Liver (tissue), 8 donors: ENCODE measurements at regions not wholly inside any gene's neighbourhood (a gene's known extent, or its start where the extent isn't known, plus 50 kb on each side); places are given as distances from the start of the nearest gene placed in this dataset.

Source experiments
- DNase-seq: peaks from one replicate; pipeline ENCODE4 v3.0.0-alpha.2; 2017; ENCODE audit warnings: low spot score
- H3K27ac ChIP-seq, 2 donors: one replicate each; pipeline ENCODE4 v1.7.0; 2013; ENCODE audit warnings: inconsistent platforms in 2 of 2, low read length in 2 of 2, control low read depth in 1 of 2, low read depth in 1 of 2, mild to moderate bottlenecking in 1 of 2
- H3K27me3 ChIP-seq, 4 donors: one replicate each; pipeline versions ENCODE4 v1.6.1 to v1.7.0; 2013; ENCODE audit warnings: low read length in 3 of 4, inconsistent platforms in 1 of 4, mild to moderate bottlenecking in 1 of 4, moderate library complexity in 1 of 4; ENCODE audit not compliant: control insufficient read depth in 4 of 4, insufficient read depth in 4 of 4
- H3K36me3 ChIP-seq, 4 donors: one replicate each; pipeline versions ENCODE4 v1.6.1 to v1.7.0; 2013; ENCODE audit warnings: low read length in 3 of 4, mild to moderate bottlenecking in 3 of 4, low read depth in 1 of 4, moderate library complexity in 1 of 4; ENCODE audit not compliant: control insufficient read depth in 4 of 4, insufficient read depth in 3 of 4
- H3K4me1 ChIP-seq, 4 donors: one replicate each; pipeline versions ENCODE4 v1.6.1 to v1.7.0; 2013; ENCODE audit warnings: low read length in 3 of 4, mild to moderate bottlenecking in 3 of 4, moderate library complexity in 1 of 4; ENCODE audit not compliant: control insufficient read depth in 4 of 4, insufficient read depth in 4 of 4
- H3K4me3 ChIP-seq, 3 donors: one replicate each; pipeline versions ENCODE4 v1.6.1 to v1.7.0; 2013; ENCODE audit warnings: low read length in 3 of 3, control low read depth in 1 of 3, low read depth in 1 of 3, mild to moderate bottlenecking in 1 of 3
- H3K9ac ChIP-seq, 2 donors: one replicate each; pipeline ENCODE4 v1.7.0; 2013; ENCODE audit warnings: low read length in 2 of 2, mild to moderate bottlenecking in 2 of 2, moderate library complexity in 2 of 2, control low read depth in 1 of 2, low read depth in 1 of 2
- H3K9me3 ChIP-seq, 4 donors: one replicate each; pipeline versions ENCODE4 v1.6.1 to v1.7.0; 2013; ENCODE audit warnings: low read length in 3 of 4; ENCODE audit not compliant: control insufficient read depth in 4 of 4
- EGR1 ChIP-seq, 2 donors: IDR thresholded peaks; 2 replicates each; pipeline ENCODE4 v1.6.1; 2016 to 2018; ENCODE audit warnings: antibody characterized with exemption in 2 of 2, low read depth in 2 of 2
- FOXA1 ChIP-seq: IDR thresholded peaks from 2 replicates; pipeline ENCODE4 v1.6.1; 2016; ENCODE audit warnings: antibody characterized with exemption
- GABPA ChIP-seq, 2 donors: IDR thresholded peaks in 1 of 2; conservative IDR thresholded peaks in 1 of 2; 2 replicates each; pipeline ENCODE4 v1.6.1; 2016; ENCODE audit warnings: antibody characterized with exemption in 2 of 2, mild to moderate bottlenecking in 1 of 2, moderate library complexity in 1 of 2
- HNF4G ChIP-seq: IDR thresholded peaks from 2 replicates; pipeline ENCODE4 v1.6.1; 2016; ENCODE audit warnings: antibody characterized with exemption
- JUND ChIP-seq, 2 donors: IDR thresholded peaks; 2 replicates each; pipeline ENCODE4 v1.6.1; 2016; ENCODE audit warnings: antibody characterized with exemption in 2 of 2
- NR2F2 ChIP-seq: IDR thresholded peaks from 2 replicates; pipeline ENCODE4 v1.6.1; 2016; ENCODE audit warnings: antibody characterized with exemption
- RAD21 ChIP-seq, 2 donors: IDR thresholded peaks; 2 replicates each; pipeline ENCODE4 v1.6.1; 2016; ENCODE audit warnings: antibody characterized with exemption in 2 of 2, mild to moderate bottlenecking in 2 of 2
- REST ChIP-seq: IDR thresholded peaks from 2 replicates; pipeline ENCODE4 v1.6.1; 2016; ENCODE audit warnings: antibody characterized with exemption, mild to moderate bottlenecking
- RXRA ChIP-seq, 2 donors: IDR thresholded peaks; 2 replicates each; pipeline ENCODE4 v1.6.1; 2017 to 2018; ENCODE audit warnings: antibody characterized with exemption in 2 of 2, mild to moderate bottlenecking in 1 of 2
- SP1 ChIP-seq: IDR thresholded peaks from 2 replicates; pipeline ENCODE4 v1.6.1; 2018; ENCODE audit warnings: antibody characterized with exemption, mild to moderate bottlenecking
- TAF1 ChIP-seq: conservative IDR thresholded peaks from 2 replicates; pipeline ENCODE4 v1.6.1; 2016; ENCODE audit warnings: antibody characterized with exemption, mild to moderate bottlenecking
- YY1 ChIP-seq: IDR thresholded peaks from 2 replicates; pipeline ENCODE4 v1.6.1; 2016; ENCODE audit warnings: antibody characterized with exemption, mild to moderate bottlenecking
- WGBS: extraction: QIAGEN DNeasy Blood & Tissue Kit; methylation state at CpG from one replicate; pipeline ENCODE4 v1.1.7; 2013; 5-methylcytosine and 5-hydroxymethylcytosine counted together
- TF ChIP-seq, protein P1 (sequence below): IDR thresholded peaks from 2 replicates; pipeline ENCODE4 v1.6.1; 2016; ENCODE audit warnings: antibody characterized with exemption
- TF ChIP-seq, protein P2 (sequence below): fragments of 150-350 bp; IDR thresholded peaks from 2 replicates; pipeline ENCODE4 v1.5.1; 2017; ENCODE audit warnings: improper control_type of control experiment, low read depth, low read length; ENCODE audit not compliant: missing input control
- donor health status: healthy.
- donor health status: healthy.
- donor health status: healthy.
- donor health status: healthy.
- donor health status: healthy.

GRCh38 chr17:77038884-77039555, 101.7 kb upstream of the SEC14L1 start:
- H3K4me3 ChIP-seq: no peak overlapping the region
- H3K4me1 ChIP-seq: no peaks in the 10 kb centered on the region
- H3K36me3 ChIP-seq: no peaks in the 10 kb centered on the region
- no peak overlapping the region for H3K27ac ChIP-seq
- peaks cover 0 to 3% (median 0%) of the 10 kb centered on the region in 4 donors for H3K27me3 ChIP-seq
- DNase-seq: no peak
- 82% methylated on average over 20 of the region's 20 CpGs for WGBS
- H3K9ac ChIP-seq: no peak overlapping the region
- TF ChIP-seq RXRA (IDR thresholded peaks at IDR 0.05) (no peak), EGR1 (IDR thresholded peaks at IDR 0.05; ENCODE audit: low read depth in 2 of 2) (no peak), NR2F2 (no peak)
- no peaks in the 10 kb centered on the region for H3K9me3 ChIP-seq

- Histone ChIP-seq H3K4me1 (no peaks in the 10 kb centered on the region), H3K4me3 (no peak overlapping the region), H3K9me3 (no peaks in the 10 kb centered on the region), H3K27me3 (no peaks in the 10 kb centered on the region), H3K9ac (no peak overlapping the region), H3K36me3 (no peaks in the 10 kb centered on the region), H3K27ac (no peak overlapping the region)
- no peak for DNase-seq
- WGBS: 78% methylated on average over 11 of the region's 11 CpGs
- TF ChIP-seq RAD21 (IDR thresholded peaks at IDR 0.05): no peak
- TF ChIP-seq, protein P1, sequence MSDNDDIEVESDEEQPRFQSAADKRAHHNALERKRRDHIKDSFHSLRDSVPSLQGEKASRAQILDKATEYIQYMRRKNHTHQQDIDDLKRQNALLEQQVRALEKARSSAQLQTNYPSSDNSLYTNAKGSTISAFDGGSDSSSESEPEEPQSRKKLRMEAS: no peak
- TF ChIP-seq, protein P2, sequence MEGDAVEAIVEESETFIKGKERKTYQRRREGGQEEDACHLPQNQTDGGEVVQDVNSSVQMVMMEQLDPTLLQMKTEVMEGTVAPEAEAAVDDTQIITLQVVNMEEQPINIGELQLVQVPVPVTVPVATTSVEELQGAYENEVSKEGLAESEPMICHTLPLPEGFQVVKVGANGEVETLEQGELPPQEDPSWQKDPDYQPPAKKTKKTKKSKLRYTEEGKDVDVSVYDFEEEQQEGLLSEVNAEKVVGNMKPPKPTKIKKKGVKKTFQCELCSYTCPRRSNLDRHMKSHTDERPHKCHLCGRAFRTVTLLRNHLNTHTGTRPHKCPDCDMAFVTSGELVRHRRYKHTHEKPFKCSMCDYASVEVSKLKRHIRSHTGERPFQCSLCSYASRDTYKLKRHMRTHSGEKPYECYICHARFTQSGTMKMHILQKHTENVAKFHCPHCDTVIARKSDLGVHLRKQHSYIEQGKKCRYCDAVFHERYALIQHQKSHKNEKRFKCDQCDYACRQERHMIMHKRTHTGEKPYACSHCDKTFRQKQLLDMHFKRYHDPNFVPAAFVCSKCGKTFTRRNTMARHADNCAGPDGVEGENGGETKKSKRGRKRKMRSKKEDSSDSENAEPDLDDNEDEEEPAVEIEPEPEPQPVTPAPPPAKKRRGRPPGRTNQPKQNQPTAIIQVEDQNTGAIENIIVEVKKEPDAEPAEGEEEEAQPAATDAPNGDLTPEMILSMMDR: no peak
- no peak for TF ChIP-seq GABPA (IDR thresholded peaks at IDR 0.05 in 1 of 2, conservative IDR thresholded peaks at IDR 0.05 in 1 of 2)
- TF ChIP-seq REST: no peak
- TF ChIP-seq EGR1 (IDR thresholded peaks at IDR 0.05; ENCODE audit: low read depth in 2 of 2): no peak
- TF ChIP-seq TAF1: no peak
- no peak for TF ChIP-seq HNF4G
- no peak for TF ChIP-seq SP1
- TF ChIP-seq FOXA1: no peak
- no peak for TF ChIP-seq JUND (IDR thresholded peaks at IDR 0.05)
- no peak for TF ChIP-seq YY1
Observed at GRCh38 chr17:77042476-77043231, 98.1 kb upstream of the SEC14L1 start.
